NCI-H1436 (cell line): ENCODE measurements at regions not wholly inside any gene's neighbourhood (a gene's known extent, or its start where the extent isn't known, plus 50 kb on each side); places are given as distances from the start of the nearest gene placed in this dataset.

Experiments
- DNase-seq: peaks from one replicate; lab custom pipeline; 2025; lab: John Stamatoyannopoulos, UW

DNA sequence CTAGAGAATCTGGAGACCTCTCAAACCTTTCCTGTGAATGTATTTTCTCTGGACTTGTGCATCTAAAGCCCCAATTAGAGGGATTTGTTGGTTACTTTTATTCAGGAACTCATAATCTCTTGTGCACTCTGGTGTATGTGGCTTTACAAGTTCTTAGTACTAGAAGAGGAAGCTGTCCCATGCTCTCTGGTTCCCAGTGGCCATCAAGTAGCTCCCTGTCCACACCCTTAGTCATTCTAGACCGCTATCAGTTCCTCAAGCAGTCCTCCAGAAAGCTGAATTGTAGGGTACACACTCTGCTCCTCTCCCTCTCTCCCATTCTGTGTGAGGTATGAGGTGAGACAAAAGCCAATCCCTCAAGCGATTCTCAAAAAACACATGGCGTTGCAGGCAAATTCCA lies 470.3 kb downstream of the PTPRC start:
- no peak for DNase-seq

DNA sequence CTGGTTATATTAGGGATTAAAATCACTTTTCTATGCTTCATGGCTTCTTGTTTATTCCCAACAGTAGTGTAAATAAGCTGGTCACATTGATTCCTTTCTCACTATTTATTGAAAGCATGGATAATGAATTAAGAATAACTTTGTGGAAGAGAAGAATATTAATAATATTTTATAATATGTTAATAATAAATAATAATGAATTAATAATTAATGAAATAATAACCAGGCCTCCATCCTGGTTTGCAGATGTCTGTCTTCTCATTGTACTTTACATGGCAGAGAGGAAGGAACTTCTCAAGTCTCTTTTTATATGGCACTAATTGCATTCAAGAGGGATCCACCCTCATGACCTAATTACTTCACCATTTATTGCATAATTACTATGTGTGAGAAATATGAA lies 473.5 kb downstream of the PTPRC start:
- DNase-seq = no peak

DNA sequence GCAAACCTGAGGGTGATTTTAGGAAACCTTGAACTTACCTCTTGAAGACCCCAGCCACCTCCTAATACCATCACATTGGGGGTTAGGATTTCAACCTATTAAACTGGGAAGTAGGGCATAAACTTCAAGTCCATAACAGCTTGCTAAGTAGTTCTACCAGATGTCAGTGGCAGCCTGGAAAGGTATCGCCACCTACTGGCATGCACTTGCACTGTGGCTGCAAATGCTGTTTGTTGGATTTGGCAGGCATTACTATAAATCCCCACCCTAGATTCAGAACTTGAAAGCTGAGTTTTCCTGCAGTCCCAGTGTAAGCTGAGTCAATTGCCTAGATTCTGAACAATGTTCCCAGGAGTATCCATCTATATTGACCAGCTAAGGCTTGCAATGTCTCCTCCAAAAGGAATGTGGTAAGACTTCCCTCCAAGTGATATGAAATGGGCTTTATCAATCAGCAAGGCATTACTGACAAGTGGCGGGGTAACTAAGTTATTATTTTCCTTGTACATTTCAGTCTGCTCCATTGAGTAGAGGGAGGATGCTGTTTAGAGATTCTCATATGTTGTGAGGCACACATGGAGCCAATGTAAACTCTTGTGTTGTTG lies 474.5 kb downstream of the PTPRC start:
- DNase-seq = no peak

GRCh38 chr1:199116488-199116887 lies 477.6 kb downstream of the PTPRC start:
- no peak for DNase-seq

DNA sequence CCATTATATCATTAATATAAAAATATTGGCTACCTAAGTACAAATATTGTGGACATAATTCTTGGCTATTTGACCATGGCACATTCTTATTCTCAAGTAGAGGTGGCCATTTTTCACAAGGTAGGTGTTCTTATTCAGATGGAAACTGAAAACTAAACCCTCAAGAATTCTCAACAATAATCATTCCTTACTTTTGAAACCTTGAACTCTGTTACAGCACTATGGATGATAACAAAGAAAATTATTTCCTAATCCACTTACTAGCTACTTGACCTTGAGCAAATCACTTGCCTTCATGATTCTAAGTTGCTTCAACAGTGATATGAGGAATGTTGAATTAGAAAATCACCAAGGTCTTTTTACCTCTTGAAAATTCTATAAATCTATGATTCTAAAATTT lies 482.2 kb downstream of the PTPRC start:
- DNase-seq = no peak

GRCh38 chr1:199122085-199122484 lies 483.2 kb downstream of the PTPRC start:
- no peak for DNase-seq

DNA sequence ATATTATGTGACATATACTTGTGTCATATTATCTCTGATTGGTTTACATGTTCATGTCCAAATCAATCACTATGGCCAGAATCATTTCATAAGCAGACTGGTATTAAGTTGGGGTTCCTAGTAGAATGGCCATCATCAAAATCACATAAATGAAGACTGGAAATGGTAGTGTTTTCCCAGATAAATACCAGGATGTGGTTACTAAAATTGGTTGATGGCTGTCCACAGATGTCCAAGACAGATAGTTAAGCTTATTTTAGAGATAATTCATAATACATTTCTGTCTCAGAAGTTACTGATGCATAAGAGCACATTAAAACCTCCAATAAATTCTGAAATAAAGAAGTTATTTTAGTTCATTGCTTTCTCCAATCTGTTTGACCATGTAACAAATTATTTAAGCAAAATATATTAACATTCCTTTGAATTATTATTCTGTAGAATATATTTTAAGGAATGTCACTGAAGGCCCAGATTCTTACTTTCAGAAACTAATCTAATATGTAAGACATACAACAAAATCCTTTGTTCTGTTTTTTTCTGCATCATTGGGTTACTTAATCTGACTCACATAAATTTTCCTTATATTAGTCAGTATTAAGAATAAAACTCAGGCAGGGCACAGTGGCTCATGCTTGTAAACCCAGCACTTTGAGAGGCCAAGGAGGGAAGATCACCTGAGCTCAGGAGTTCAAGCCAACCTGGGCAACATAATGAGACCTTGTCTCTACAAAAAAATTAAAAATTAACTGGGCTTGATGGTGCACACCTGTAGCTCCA lies 483.9 kb downstream of the PTPRC start:
- no peak for DNase-seq

- DNase-seq = no peak
These were observed 484.8 kb downstream of the PTPRC start for GRCh38 chr1:199123615-199124014.

GRCh38 chr1:199124351-199124750 lies 485.5 kb downstream of the PTPRC start:
- no peak for DNase-seq

DNA sequence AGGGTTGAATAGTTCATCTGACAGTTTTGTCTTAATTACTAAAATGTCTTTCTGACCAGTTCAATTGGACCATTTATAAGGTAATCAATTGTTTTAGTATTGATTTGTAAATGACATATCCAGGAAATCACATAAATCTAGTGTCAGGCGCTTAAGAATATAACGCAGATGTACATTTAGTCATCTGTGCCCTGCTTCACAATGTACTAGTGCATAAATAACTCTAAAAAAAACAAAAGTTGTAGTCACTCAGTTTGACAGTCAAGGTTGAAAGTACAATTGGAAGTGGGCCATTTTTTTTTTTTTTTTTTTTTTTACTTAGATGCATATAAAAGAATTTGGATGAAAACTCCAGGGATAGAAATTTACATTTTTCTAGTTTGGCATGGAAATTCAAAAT lies 490.4 kb downstream of the PTPRC start:
- DNase-seq = no peak

DNA sequence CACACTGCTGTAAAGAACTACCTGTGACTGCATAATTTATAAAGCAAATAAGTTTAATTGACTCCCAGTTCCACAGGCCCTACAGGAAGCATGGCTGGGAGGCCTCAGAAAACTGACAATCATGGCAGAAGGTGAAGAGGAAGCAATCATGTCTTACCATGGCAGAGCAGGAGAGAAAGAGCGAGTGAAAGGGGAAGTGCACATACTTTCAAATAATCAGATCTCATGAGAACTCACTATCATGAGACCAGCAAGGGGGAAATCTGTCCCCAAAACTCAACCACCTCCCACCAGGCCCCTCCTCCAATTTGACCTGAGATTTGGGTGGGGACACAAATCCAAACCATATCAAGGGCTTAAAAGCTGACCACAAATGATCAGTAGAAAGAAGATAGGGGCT lies 493.2 kb downstream of the PTPRC start:
- no peak for DNase-seq

DNA sequence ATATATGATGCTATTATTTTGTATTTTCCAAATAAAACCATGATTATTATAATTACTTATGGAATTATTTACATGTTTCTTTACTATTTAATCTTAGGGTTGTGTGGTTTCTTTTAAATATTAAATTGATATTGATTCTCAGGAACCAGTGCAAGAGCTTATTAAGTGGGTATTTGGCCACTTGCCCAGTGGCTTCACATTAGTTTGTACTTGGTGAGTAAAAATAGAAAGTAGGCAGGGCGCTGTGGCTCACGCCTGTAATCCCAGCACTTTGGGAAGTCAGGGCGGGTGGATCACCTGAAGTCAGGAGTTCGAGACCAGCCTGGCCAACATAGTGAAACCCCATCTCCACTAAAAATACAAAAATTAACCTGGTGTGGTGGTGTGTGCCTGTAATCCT lies 497.1 kb downstream of the PTPRC start:
- no peak for DNase-seq

DNA sequence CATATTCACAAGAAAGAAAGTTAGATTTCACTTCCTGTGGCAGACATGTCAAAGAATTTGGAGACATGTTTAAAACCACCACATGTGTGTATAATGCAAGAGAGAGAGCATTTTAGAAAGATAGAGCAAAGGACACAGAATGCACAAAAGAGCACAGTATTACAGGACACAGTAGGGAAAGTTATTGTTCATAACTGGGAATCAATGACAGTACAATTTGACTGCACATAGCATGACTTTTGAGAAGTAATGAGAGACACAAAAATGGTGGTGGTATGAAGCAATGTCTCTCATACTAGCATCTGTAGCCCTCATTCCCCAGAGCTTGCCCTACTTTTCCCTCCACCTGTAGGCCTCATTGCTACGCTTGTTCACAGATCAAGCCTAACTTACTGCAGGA lies 499.2 kb downstream of the PTPRC start:
- DNase-seq = no peak

DNA sequence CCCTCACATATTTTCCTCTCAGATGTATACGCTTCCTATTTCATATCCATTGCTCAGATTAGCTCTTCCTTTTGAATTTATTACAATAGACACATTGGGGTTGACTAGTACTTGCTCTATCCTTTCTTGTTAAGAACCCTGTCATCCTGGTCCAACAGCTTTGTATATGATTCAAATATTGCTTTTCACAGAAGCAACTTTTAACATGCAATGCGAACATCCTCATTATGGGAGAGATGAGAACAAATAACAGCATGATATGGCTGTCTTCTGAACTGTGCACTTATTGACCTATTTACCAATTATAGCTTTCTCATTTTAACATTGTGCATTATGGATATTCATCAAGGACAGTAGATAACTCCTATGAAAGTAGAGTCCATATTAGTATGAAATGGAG lies 510.8 kb downstream of the PTPRC start:
- no peak for DNase-seq

DNA sequence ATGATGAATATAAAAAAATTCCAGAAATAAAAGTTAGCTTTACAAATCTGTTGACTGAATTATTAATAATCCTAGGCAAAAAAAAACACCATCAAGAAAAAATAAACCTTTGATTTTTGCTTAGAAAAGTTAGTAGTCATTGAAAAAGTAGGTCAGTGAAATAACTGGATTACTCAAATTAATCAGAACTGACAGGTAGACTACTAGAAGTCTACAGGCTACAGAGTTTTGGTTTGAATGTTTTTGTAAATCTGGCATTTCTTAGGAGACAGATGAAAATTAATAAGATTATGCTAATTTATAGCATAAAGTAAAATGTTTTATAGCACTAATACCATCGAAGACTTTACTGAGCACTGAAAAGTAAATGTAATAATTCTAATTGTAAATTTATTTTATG lies 511.9 kb downstream of the PTPRC start:
- no peak for DNase-seq

DNA sequence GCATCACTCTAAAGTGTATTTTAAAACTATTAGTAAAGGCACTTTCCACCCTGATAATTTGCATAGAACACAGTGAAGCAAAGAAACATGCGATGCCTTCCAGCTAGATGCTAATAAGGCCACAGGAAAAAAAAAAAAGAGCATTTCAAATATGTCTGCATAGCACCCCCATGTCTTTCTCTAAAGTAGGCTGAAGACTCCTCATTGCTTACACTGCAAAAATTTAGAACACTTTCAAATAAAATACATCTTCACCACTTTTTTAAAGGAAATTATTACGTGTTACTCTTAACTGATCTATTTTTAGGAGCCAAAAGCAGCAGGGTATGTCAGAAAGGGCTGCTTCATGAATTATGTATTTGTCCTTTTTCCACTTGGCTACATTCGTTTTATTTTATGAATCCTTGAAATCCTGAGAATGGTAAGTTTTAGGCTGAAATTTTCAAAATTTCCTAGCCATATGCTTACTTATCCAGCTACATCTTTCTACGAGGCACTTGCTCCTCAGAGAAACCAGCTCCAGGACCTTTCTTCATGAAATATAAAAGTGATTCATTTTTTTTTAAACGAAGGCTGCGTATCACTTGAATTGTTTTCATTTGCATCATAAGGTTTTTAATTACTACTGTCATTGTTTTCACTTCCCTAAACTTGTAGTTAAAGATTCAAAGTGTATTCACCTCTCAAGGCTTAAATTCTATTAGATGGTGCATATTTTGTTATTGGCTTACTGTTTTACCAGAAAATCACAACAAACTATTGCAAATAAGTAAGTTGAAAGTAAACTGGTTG lies 513.0 kb downstream of the PTPRC start:
- DNase-seq = no peak

GRCh38 chr1:199152676-199153075 lies 513.8 kb downstream of the PTPRC start:
- no peak for DNase-seq

DNA sequence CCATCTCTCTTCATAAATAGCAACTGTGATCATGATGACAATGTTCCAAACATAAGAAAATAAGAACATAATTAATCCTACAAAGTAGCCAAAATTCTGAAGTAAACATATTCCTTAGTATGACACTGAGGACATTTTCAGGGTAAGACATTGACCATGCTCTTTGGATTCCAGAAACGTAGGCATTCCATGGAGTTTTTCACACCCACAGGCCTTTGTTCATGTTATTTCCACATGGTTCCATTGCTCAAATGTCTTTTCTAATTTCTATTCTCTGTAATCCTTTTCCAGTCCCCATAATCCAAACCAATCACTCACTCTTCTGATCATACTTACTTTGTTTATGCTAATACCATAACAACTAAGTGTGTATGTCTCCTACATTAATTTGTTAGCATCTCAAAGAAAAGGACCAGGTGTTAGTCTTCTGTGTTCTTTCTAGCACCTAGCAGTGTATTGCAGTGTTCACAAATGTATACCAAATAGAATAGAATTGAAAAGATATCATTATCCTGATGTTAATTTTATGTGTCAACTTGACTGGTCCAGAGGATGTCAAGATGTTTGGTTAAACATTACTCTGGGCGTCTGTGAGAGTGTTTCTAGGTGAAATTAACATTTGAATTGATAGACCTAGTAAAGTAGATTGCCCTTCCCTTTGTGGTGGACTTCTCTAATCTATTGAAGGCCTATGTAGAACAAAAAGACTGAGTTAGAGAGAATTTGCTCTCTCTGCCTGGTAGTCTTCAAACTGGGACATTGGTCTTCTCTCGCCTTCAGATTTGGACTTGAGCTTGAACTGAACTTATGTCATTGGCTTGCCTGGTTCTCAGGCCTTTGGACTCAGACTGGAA lies 516.6 kb downstream of the PTPRC start:
- DNase-seq = no peak

GRCh38 chr1:199157494-199157893 lies 518.7 kb downstream of the PTPRC start:
- no peak for DNase-seq

DNA sequence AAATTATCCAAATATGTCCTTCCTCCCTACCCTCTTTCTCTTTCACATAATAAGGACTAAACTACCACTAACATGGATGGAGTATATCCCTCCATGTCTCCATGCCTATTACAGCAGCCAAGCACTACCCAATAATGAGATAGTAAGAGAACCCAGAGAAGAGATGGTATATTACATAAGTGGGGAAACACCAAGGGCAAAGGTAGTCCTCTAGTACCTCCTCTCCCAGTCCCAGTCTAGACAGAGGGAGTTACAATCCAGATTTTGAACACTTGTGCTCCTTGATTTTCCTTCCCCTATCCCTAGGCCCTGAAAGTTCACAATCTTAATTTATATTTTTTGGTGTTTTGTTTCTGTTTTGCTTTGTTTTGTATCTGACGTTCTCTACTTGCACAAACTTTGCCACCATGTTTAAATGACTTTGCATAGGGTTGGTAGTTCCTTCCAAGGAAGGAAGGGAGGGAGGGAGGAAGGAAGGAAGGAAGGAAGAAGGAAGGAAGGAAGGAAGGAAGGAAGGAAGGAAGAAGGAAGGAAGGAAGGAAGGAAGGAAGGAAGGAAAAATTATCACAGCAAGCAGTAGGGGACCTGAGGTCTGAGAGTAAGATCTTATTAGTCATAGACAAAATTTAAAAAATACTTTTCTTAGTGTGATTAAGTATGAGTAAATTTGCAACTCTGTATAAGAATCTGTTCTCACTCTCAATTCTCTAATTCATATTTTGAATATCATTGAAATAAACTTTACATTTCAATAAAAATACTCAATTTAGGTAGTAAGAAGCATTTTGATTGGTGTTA lies 521.9 kb downstream of the PTPRC start:
- DNase-seq = no peak

DNA sequence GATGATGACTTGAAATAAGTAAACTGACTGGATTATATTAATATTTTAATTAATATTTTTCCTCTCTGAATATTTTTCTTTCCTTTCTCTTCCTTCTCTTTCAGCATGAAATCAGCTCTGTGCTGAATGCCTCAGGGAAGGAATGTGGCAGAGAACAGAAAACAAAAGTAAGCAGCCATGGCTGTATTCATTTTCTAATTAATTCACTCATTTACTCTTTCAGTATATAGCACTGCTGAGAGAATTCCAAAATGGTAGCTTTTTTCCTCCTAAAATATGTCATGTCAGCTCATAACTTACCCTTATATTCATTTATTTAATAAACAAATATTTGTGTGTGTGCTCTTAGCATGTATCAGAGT lies 522.5 kb downstream of the PTPRC start:
- no peak for DNase-seq
